GM19023 (cell line): ENCODE measurements at regions not wholly inside any gene's neighbourhood (a gene's known extent, or its start where the extent isn't known, plus 50 kb on each side); places are given as distances from the start of the nearest gene placed in this dataset.

Source experiments
- ATAC-seq: cut with Tn5 transposase; IDR thresholded peaks from one replicate; pipeline ENCODE4 v1.9.1; 2021; ENCODE audit warnings: mild to moderate bottlenecking, moderate library complexity; ENCODE audit not compliant: unreplicated experiment

GRCh38 chr1:67635055-67635809 is 49.8 kb upstream of the GADD45A start:
- ATAC-seq: no peak
